ENCODE measurements at regions not wholly inside any gene's neighbourhood (a gene's known extent, or its start where the extent isn't known, plus 50 kb on each side); places are given as distances from the start of the nearest gene placed in this dataset.
A peak's percentile ranks its signal among the peaks of the same experiment; 100 is the strongest.

GRCh38 chr6:150661216-150662007 is 61.7 kb downstream of the PLEKHG1 start:
- H3K4me3 ChIP-seq (replicated peaks; ENCODE audit: low read depth, low read length): no peak overlapping the region
- no peak for DNase-seq (ENCODE audit: low read depth)
- no peak for TF ChIP-seq CTCF (IDR thresholded peaks at IDR 0.05; ENCODE audit: low read length, missing control alignments)

- DNase-seq (ENCODE audit: low read depth): no peak
- TF ChIP-seq CTCF (IDR thresholded peaks at IDR 0.05; ENCODE audit: low read length, missing control alignments): no peak
- no peak overlapping the region for H3K4me3 ChIP-seq (replicated peaks; ENCODE audit: low read depth, low read length)
These were observed 63.1 kb downstream of the PLEKHG1 start for GRCh38 chr6:150662814-150663213.

- TF ChIP-seq CTCF (IDR thresholded peaks at IDR 0.05; ENCODE audit: low read length, missing control alignments): no peak
- DNase-seq (ENCODE audit: low read depth): no peak
- no peak overlapping the region for H3K4me3 ChIP-seq (replicated peaks; ENCODE audit: low read depth, low read length)
These were observed 64.4 kb downstream of the PLEKHG1 start for GRCh38 chr6:150664091-150664490.

GRCh38 chr6:150666071-150666470 is 66.4 kb downstream of the PLEKHG1 start:
- TF ChIP-seq CTCF (IDR thresholded peaks at IDR 0.05; ENCODE audit: low read length, missing control alignments): no peak
- DNase-seq (ENCODE audit: low read depth): peak; percentile 31
- H3K4me3 ChIP-seq (replicated peaks; ENCODE audit: low read depth, low read length): no peak overlapping the region

- H3K4me3 ChIP-seq (replicated peaks; ENCODE audit: low read depth, low read length): no peak overlapping the region
- DNase-seq (ENCODE audit: low read depth): no peak
- TF ChIP-seq CTCF (IDR thresholded peaks at IDR 0.05; ENCODE audit: low read length, missing control alignments): no peak
These were observed 67.7 kb downstream of the PLEKHG1 start for GRCh38 chr6:150667359-150667758.

- TF ChIP-seq CTCF (IDR thresholded peaks at IDR 0.05; ENCODE audit: low read length, missing control alignments): peak; percentile 41
- peak; percentile 93 for DNase-seq (ENCODE audit: low read depth)
- H3K4me3 ChIP-seq (replicated peaks; ENCODE audit: low read depth, low read length): no peak overlapping the region
These were observed 68.5 kb downstream of the PLEKHG1 start for GRCh38 chr6:150667977-150668716.
